Right atrium auricular region (tissue), 2 donors: ENCODE measurements at regions not wholly inside any gene's neighbourhood (a gene's known extent, or its start where the extent isn't known, plus 50 kb on each side); places are given as distances from the start of the nearest gene placed in this dataset.

ENCODE experiments used
- DNase-seq: peaks from one replicate; pipeline ENCODE4 v3.0.0-alpha.2; 2019; ENCODE audit warnings: low spot score
- H3K27ac ChIP-seq, 2 donors: fragments of 200-600 bp; sonication (generic); 1 replicate in 1 of 2; 2 replicates in 1 of 2; pipeline ENCODE4 v1.5.1; 2016 to 2019
- H3K27me3 ChIP-seq, 2 donors: fragments of 200-600 bp; sonication (generic); one replicate each; pipeline versions ENCODE4 v1.5.1 to v1.6.0; 2017 to 2019
- H3K36me3 ChIP-seq: fragments of 200-600 bp; sonication (generic); one replicate; pipeline ENCODE4 v1.5.1; 2016
- H3K4me1 ChIP-seq, 2 donors: fragments of 200-600 bp; sonication (generic); one replicate each; pipeline versions ENCODE4 v1.5.1 to v1.6.0; 2017 to 2019
- H3K4me3 ChIP-seq, 2 donors: fragments of 200-600 bp; sonication (generic); 1 replicate in 1 of 2; 2 replicates in 1 of 2; pipeline ENCODE4 v1.5.1; 2017 to 2019; ENCODE audit warnings: mild to moderate bottlenecking in 1 of 2, moderate library complexity in 1 of 2
- H3K9me3 ChIP-seq, 2 donors: fragments of 200-600 bp; sonication (generic); one replicate each; pipeline ENCODE4 v1.5.1; 2019
- CTCF ChIP-seq, 2 donors: fragments of 200-600 bp; sonication (generic); IDR thresholded peaks; one replicate each; pipeline ENCODE4 v1.5.1; 2019; ENCODE audit warnings: antibody characterized with exemption in 2 of 2

DNA sequence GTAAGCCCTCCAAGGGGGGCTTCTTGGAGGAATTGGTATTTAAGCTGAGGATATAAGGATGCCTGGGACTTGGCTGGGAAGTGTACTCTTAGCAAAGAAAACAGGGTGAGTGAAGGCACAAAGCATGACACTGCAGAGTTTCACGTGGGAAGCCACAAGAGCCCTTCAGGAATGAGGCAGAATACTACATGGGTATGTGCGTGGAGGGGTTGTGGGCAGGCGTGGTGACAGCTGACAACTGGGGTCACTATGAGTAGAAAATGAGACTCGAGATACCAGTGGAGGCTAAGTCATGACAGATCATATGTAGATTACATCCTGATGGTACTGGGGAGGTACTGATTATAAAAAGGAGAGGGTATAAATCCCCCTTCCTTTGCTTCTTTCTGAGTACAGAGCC, 78.1 kb upstream of the XYLT1 start:
- H3K9me3 ChIP-seq = peaks cover 0 to 6% of the 10 kb centered on the region in 2 donors

DNA sequence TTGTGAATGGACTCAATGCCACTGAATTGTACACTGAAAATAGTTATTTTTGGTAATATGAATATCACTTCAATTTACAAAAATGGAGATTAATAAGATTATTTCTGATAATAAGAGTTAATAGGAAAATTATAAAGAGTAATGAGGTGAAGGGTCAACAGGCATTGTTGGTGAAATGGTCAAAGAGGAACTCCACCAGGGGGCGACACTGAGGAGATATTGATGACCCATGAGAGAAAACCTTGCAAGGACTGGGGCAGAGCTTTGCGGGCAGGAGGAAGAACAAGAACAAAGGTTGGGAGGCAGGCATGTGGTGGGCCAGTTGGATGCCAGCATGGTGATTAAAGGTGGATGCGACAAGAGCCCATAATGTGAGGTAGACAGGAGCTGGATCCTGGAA, 74.0 kb upstream of the XYLT1 start:
- Histone ChIP-seq H3K4me1 (no peaks in the 10 kb centered on the region), H3K27ac (no peak overlapping the region), H3K4me3 (no peak overlapping the region), H3K9me3 (peaks cover 0 to 6% of the 10 kb centered on the region in 2 donors), H3K36me3 (no peaks in the 10 kb centered on the region), H3K27me3 (no peaks in the 10 kb centered on the region)
- no peak for DNase-seq
- no peak for TF ChIP-seq CTCF (IDR thresholded peaks at IDR 0.05)

More for the DNA sequence above, 78.1 kb upstream of the XYLT1 start:
- Histone ChIP-seq H3K27ac (no peak overlapping the region), H3K4me1 (no peaks in the 10 kb centered on the region), H3K27me3 (no peaks in the 10 kb centered on the region), H3K4me3 (no peak overlapping the region), H3K36me3 (no peaks in the 10 kb centered on the region)
- no peak for DNase-seq
- no peak for TF ChIP-seq CTCF (IDR thresholded peaks at IDR 0.05)

DNA sequence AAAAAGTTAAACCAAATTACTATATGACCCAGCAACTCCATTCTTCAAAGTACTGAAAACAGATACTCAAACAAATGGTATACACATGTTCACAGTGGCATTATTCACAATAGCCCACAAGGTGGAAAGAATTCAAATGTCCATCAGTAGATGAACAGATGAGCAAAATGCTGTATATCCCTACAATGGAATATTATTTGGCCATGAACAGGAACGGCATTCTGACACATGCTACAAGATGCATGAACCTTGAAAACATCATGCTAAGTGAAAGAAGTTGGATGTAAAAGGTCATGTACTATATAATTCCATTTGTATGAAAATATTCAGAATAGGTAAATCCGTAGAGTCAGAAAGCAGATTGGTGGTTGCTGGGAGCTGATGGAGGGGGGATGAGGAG, 73.5 kb upstream of the XYLT1 start:
- Histone ChIP-seq H3K4me1 (no peaks in the 10 kb centered on the region), H3K27ac (no peak overlapping the region), H3K4me3 (no peak overlapping the region), H3K27me3 (no peaks in the 10 kb centered on the region), H3K36me3 (no peaks in the 10 kb centered on the region), H3K9me3 (peaks cover 0 to 6% of the 10 kb centered on the region in 2 donors)
- no peak for TF ChIP-seq CTCF (IDR thresholded peaks at IDR 0.05)
- no peak for DNase-seq

DNA sequence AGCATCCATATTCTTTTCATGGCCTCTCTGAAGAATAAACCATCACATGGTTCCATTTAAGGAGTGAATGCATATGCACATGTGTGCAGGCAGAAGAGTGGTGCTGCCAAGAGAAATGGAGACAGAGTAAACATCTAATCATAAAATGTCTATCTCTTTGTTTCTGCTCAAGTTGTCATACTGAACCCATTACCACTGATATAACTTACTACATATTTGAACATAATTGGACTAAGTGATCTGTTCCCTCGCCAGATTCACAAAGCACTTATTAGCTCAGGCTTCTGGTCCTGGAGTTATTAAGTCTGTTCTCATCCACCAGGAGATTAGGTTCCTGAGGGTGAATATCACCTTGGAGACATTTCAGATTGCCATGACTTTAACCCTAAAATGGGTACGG, 72.3 kb upstream of the XYLT1 start:
- no peaks in the 10 kb centered on the region for H3K36me3 ChIP-seq
- no peaks in the 10 kb centered on the region for H3K4me1 ChIP-seq
- no peak overlapping the region for H3K4me3 ChIP-seq
- H3K27ac ChIP-seq = no peak overlapping the region
- no peak for TF ChIP-seq CTCF (IDR thresholded peaks at IDR 0.05)
- no peak for DNase-seq
- H3K27me3 ChIP-seq = no peaks in the 10 kb centered on the region
- peaks cover 0 to 6% of the 10 kb centered on the region in 2 donors for H3K9me3 ChIP-seq

GRCh38 chr16:17541324-17541723, 70.6 kb upstream of the XYLT1 start:
- H3K36me3 ChIP-seq = no peaks in the 10 kb centered on the region
- no peak for DNase-seq
- no peak overlapping the region for H3K4me3 ChIP-seq
- no peak overlapping the region for H3K27ac ChIP-seq
- H3K4me1 ChIP-seq = no peaks in the 10 kb centered on the region
- peaks cover 0 to 6% of the 10 kb centered on the region in 2 donors for H3K9me3 ChIP-seq
- TF ChIP-seq CTCF (IDR thresholded peaks at IDR 0.05) = no peak
- H3K27me3 ChIP-seq = no peaks in the 10 kb centered on the region

GRCh38 chr16:17538927-17539326, 68.2 kb upstream of the XYLT1 start:
- Histone ChIP-seq H3K27ac (no peak overlapping the region), H3K36me3 (no peaks in the 10 kb centered on the region), H3K4me3 (no peak overlapping the region), H3K27me3 (no peaks in the 10 kb centered on the region), H3K4me1 (no peaks in the 10 kb centered on the region), H3K9me3 (no peaks in the 10 kb centered on the region)
- no peak for DNase-seq
- no peak for TF ChIP-seq CTCF (IDR thresholded peaks at IDR 0.05)
